RPMI7951 (cell line): ENCODE measurements at regions not wholly inside any gene's neighbourhood (a gene's known extent, or its start where the extent isn't known, plus 50 kb on each side); places are given as distances from the start of the nearest gene placed in this dataset.

ENCODE experiments used
- DNase-seq: peaks from one replicate; pipeline ENCODE4 v3.0.0-alpha.2; 2012; ENCODE audit warnings: low read depth

DNA sequence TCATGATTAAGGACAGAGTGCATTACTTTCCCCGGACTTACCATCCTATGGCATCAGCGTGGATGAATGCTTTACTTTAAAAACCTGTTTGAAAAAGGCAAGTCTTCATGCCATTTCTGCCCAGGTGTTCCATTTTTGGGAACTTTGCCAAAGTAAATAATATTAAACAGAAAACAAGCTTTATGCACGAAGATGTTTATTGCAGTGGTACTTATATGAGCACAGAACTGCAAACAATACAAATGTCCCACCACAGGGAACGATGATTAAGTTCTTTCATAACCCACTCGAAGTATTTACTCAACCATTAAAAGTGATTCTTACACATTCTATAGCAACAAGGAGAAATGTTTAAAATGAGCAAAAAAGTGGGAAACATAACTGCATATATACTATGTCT, 109.7 kb upstream of the GDF10 start:
- DNase-seq: no peak

DNA sequence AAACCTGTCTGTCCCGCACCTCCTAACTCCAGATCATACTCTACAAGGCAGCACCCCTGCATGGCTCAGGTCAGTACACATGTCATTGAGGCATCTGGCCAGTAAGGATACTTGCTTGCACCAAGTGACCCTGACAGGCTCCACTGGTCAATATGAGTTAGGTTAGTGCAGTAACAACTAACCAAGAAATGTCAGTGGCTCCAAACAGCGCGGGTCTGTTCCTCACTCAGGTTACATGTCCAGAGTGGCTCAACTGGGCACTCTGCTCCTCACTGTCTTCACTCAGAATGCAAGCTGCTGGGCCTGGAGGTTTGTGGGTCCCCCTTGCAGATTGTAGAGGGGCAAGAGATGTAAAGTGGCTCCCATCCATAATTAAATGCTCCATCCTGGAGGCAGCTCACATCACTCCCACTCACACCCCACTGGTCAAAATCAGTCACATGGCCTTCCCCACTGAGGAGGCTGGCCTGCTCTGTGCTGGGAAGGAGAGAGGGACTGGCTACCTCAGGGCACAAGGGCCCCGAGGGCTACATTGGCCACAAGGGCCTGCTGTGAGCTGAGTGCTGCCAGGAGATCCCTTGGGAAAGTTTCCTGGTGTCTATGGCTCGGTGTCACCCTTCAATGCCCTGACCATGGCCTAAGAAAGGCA, 109.1 kb upstream of the GDF10 start:
- no peak for DNase-seq

DNA sequence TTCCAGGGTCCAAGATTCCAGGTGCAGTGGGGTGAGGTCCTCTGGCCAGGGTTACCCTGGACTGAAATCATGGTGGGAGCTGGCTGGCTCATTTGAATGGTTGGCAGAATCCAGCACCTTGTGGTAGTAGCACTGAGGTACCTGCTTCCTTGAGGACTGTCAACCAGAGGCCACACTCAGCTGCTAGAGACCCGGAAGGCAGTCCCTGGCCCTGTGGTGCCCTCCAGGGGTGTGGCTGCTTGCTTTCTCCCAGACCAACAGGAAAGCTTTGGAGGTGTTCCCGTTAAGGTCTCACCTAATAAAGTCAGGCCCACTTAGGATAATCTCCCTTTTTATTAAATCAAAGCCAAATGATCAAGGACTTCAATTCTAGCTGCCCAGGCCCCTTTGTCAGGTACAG, 107.7 kb upstream of the GDF10 start:
- DNase-seq: no peak

DNA sequence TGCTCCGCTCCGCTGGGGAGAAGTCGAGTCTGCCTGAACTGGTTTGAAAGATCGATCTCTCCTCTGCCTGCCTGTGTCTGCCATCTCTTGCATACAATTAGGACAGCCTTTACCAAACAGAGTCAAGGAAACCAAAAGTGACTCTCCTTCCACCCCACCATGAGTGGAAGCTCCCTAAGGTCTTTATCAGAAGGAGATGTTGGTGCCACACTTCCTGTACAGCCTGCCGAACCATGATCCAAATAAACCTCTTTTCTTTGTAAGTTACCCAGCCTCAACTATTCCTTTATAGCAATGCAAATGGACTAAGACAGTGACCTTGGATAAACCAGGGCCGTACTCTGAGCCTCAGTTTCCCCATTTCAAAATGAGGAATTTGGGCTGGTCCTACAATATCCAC, 106.3 kb upstream of the GDF10 start:
- no peak for DNase-seq

DNA sequence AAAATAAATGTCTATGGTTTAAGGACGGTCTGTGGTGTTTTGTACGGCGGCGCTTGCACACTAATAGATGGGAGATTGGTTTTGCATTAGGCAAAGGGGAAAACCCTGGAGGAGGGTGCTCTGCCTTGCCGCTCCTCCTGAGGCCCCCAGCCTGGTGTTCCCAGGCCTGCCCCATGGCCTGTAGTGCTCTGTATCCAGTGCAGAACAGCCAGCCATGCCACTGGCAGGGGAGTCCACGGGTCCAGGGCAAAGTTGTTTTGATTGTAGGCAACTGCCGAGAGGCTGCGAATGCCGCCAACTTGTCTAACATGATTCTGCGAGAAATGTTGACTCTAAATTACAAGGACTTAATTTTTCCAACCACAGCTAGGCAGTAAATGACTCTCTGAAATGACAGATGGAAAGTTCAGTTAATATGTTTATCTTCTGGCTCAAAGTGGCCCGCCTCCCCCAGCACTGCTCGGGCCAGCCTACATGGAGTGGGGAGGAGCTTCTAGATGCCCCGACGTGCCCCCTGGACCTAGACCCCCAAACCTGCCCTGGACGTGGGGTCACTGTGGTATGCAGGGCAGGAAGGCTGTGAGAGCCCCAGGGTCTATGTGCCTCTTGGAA, 104.6 kb upstream of the GDF10 start:
- no peak for DNase-seq

DNA sequence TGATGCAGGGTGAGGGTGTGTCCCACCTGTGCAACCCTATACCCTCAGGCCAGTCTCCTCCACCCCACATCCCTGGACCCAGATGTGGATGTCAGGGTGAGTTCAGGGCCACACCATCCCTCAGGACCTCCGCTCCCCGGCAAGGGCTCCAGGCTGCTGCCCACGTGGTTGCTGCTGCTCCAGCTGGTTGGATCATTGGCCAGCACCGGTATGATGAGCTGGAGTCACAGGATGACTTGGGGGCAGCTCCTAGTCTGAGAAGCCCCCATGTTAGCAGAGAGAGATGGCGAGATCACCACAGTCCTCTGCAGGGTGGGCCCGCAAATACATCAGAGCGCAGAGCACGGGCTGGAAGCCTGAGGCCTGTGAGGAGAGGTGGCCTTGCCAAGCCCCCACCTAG, 103.3 kb upstream of the GDF10 start:
- DNase-seq: no peak

DNA sequence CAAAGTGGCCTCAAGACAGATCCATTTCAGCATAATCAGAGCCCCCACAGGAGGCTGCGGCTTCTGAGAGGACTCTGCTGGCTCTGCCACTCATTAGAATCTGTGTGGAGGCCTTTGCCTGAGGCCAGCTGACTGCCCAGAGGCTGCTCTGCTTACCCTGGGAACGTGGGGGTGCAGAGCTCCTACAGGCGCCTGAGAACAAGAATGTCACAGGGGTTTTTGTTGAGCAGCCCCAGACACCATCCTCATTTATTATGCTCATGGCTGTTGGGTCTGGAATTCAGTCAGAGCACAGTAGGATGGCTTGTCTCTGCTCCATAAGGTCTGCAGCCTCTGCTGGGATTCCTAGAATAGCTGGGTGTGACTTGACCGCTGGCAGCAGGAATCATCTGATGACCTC, 101.8 kb upstream of the GDF10 start:
- no peak for DNase-seq

DNA sequence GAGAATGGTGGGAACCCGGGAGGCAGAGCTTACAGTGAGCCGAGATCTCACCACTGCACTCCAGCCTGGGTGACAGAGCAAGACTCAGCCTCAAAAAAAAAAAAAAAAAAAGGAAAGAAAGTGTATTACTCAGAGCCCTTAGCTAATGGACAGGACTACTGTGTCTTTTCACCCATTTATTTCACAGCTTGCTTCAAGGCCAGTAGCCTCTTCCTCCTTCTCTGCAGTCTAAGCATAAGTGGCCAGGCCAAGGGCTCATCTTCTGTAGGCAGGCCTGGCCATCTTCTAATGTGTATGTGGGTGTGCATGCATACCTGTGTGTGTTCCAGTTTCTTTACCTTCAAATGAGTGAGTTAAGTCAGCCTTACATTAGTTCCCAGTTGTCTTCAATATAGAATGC, 94.8 kb upstream of the GDF10 start:
- no peak for DNase-seq

DNA sequence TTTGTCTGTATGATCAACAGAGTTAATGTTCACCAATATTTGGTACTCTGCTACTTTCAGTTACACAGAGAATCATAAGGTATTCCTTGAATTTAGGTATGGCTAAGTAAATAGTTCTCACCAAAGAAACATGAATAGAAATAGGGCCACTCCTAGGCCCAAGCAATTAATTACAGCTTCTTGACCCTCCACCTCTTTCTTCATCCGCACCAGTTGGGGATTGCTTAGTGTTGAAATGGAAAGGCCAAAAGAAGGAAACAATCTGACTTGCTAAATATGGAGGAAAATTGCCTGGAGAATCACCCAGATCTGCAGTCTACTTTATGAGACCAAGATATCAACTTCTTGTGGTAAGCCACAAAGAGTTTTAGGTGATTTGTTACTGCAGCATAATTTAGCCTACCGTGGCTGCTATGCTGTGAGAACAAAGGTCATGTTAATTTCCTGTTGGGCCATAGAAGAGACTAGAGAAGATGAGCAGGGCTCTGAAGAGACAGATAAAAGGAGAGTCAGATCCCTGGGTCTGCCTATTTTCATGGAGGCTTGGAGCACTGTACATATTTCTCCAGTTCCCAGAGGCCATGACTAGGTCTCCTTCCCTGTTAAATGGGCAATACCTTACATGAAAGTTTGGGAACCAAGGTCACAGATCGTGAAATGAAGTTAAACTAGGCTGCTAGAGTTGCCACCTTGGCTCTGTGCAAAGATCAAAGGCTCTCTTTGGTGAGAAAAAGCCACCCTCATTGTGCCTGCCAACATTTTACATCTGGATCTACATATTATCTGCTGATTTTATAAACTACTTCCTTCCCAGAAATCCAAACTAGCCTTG, 93.3 kb upstream of the GDF10 start:
- DNase-seq: no peak

DNA sequence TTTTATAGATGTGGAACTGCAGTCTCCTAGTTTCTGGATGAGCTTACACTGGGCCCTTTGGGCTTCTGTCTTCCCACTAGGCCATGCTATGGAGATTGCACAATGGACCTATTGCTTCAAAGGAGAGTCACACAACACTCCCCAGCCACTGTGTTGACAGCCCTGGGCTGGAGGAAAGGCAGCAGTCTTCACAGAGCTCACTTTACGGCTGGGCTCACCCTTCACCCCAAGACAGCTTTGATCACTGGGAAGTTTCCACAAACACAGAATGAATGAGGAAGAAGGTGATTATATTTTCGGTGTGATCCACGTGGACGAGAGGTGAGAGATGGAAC, 92.7 kb upstream of the GDF10 start:
- no peak for DNase-seq

DNA sequence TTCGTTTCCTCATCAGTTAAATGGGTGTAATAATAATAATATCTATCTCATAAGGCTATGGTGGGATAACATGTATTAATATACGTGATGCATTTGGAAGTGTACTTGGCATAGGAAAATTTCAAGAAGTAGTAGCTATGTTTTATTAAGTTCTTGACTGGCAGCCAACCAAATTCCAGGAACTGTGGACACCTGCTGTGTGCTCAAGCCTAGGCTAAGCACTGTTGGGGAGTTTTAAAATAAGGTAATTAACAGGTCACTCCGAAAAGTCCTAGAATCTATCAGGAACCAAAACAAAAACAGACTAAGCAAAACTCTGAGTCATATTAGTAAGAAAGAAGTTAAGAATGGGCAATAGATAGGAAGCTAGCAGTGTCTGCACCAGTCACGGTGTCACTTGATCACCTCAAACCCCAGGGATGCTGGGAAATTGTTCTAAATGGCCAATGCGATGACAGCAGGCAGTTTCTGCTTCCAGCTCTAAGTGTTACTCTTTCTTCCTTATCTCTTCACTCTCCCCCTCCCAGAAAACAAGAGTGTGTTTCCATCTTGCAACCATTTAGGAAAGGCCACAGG, 92.0 kb upstream of the GDF10 start:
- no peak for DNase-seq

DNA sequence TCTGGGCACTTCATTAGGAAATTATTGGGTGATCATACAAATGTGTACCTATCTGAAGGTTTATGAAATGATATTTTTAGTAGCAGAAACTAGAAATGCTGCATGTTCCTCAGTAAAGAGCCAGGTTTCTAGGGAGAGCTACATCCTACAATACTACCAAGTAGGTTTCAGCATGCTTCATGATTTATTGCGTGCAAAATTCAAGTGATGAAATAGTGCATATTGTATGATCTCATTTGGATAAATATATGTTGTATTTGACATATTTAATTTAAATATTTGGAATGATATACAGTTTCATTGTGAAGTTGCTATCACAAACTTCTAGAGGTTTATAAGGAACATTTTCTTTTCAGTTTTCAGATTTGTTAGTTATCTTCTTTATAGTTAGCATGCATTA, 90.5 kb upstream of the GDF10 start:
- DNase-seq: no peak

DNA sequence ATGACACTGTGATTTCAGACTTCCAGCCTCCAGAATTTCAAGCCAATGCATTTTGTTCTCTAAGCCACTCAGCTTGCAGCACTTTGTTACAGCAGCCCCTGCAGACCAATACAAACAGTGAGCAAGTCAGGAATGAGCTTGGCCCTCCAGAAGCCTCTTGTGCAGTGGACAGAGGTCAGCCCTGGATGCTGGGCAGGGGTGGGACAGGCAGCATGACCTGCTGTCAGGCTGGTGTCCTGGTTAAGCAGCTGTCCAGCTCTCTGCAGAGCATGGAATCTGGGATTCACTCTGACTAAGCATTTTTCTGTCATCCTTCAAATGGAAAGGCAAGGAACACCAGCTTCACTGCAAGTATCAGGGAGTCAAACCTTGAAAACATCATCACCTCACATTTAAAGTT, 85.5 kb upstream of the GDF10 start:
- DNase-seq: no peak

DNA sequence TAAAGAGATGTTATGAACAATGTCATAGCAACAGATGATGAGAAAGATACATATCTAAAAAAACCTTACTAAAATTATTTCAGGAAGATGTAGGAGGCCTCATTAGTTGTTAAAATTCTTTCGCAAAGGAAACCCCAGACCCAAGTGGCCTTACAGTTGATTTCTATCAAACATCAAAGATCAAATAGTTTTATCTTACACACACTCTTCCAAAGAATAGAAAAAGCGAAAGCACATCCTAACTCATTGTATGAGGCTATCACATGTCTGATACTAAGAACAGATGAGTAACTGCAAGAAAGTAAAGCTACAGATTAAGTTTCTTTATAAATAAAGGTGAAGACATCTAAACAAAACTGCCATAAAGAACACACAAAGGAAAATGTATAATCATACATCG, 82.9 kb upstream of the GDF10 start:
- DNase-seq: no peak

DNA sequence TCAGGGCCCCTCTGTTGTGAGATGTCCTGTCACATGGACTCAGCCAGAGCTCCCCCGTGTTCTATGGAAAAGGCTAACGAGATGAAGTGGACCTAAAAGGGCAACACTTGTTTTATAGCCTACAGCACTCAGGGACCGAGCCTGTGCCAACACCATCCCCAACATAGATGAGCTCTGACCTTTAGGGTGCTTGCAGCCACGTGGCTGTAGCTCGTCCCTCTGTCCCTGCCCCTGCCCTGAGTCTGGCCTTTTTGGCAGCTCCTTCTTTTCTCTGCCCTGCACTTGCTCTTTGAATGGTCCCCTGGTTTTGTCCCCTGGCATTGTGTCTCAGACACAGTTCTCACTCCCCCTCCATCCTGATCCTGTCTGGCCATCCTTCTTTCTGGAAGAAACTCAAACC, 81.2 kb upstream of the GDF10 start:
- DNase-seq: no peak

DNA sequence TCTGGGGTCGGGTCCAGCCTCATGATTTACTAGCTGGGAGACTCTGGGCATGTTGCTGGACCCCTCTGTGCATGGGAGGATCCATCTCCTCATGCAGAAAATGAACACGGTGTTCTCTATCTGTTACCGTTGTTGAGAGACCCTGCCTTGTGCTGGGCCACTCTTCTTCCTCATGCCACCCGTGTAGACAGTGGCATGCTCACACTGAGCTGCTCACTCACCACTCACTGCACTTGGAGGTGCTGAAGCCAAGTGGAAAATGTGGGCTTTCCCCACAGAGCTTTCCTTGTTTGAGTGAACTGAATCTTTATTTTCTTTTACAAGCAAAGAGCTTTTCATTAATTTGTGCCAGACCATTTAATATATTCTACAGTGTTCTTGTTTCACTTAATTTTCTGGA, 77.5 kb upstream of the GDF10 start:
- no peak for DNase-seq

DNA sequence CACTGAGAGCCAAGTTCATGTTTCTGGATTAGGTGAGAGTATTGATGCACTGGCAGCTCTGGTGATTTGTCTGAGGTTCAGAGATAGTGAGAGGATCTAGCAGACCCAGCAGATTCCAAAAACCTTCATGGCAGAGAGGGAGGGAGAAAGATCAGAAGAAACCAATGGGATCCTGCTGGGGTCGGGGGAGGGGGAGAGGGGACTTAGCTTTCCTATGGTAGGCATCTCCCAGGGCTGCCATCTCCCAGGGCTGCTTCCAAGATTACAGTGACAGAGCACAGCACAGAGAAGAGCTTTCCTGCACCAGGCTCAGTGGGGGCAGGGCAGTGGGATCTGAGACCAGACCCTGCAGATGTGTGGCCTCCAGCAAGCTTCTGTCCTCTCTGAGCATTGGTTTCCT, 76.8 kb upstream of the GDF10 start:
- no peak for DNase-seq

DNA sequence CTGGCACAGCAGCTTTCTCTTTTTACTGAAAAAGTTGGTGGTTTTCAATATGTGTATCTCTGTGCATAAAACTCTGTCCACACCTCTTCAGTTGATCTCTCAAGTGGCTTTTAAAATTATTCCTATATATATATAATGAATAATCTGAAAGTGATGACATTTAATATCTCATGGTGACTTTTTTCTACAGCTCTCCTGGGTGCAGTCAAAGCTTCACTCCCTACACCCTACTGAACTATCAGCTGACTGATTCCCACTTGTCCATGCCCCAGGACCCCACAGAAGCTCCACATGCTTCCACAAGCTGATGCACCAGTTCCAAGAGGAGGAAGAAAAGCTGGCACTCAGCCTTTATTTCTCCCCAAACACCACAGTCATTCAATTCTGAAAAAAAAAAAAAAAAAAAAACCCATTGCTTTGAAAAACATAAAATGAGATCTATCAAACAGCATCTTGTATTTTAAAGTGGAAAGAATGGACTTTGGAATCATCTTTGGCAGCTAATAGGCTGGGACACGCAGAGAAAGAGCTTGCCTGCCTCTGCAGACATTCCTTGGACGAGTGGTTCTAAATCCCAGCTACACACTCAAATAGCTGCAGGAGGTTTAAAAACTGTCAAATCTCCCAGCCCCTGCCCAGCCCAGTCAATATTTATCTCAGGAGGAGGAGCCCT, 75.3 kb upstream of the GDF10 start:
- no peak for DNase-seq

DNA sequence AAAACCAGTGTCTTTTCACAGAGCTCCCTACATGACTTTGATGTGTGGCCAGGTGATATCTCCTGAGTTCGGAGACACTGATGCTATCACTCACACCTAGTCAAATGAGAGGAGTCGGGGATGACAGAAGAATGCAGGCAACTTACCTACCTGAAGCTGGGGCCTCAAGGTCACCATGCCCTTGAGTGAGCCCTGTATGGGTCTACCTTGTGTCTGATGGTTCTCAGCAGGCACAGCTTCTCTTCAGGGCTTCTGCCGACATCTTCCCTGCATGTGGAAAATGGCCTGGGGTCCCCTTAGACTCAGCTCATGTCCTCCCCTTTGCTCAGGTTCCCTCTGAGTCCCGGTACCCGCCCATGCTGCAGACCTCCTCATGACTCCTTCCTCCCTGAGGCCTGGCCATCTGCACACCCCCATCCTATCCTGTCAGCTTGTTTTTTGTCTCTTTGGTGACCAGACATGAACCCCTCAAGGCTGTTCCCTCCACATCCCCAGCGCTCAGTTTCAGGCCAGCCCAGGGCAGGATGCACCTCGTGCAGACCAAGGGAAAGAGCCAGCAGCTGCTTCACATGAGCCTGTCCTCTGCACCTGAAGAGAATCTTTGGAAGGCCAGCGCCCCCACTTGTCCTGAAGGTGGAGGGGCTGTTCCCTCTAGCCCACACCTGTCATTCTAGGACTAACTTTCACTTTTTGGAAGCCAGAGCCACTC, 74.6 kb upstream of the GDF10 start:
- DNase-seq: no peak

DNA sequence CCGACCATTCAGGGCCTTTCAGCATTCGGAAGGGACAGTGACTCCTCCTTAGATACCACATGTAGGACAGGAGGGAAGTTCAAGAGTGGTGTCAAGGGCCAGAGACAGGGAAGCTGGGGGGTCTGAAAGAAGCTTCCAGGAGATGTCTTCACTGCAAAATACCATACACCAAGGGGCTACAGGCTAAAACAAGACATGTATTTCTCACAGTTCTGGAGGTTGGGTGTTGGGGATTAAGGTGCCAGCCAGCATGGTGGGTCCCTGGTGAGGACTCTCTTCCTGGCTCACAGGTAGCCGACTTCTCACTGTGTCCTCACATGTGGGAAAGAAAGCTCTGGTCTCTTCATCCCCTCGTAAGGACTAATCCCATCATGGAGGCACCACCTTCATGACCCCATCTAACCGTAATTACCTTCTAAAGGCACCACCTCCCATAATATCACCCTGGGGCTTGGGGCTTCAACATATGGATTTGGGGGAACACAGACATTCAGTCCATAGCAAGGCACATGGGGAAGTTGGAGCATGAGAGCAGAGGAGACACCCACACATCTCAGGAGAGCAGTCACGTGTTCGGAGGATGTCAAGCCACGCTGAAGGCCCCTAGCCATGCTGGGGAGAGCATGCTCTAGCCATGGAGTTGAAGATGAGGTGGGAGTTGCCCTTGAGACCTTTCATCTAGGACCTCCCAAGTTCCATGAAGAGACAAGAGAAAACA, 73.9 kb upstream of the GDF10 start:
- DNase-seq: no peak

DNA sequence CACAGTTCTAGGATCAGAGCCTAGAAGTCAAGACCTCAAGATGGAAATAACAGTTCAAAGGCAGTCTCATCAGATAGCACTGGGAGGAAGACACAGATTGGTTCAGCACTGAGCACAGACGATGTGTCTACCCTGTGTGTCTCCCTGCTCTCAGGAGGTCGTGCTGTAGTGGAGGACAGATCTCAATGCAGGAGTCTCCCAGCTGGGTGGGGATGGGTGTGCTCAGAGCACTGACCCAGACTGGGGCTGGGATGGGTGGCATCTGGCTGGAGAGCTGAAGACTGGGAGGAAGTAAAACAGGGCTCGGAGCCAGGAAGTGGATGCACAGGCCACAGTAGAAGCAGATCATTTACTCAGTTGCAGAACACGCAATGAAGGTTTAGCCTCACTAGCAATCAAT, 69.5 kb upstream of the GDF10 start:
- DNase-seq: no peak
